Suppressor macrophage (primary cell): ENCODE measurements at regions not wholly inside any gene's neighbourhood (a gene's known extent, or its start where the extent isn't known, plus 50 kb on each side); places are given as distances from the start of the nearest gene placed in this dataset.

ENCODE experiments used
- DNase-seq, 4 experiments: peaks; one replicate each; pipeline ENCODE4 v3.0.0-alpha.2; 2020 to 2022

GRCh38 chr2:5842326-5842725, 150.1 kb downstream of the SOX11 start:
- no peak for DNase-seq

GRCh38 chr2:5845798-5846330, 153.7 kb downstream of the SOX11 start:
- no peak for DNase-seq

GRCh38 chr2:5846881-5847280, 154.7 kb downstream of the SOX11 start:
- DNase-seq, result no peak

- no peak for DNase-seq
Measured at GRCh38 chr2:5849562-5849961, 157.4 kb downstream of the SOX11 start.

- no peak for DNase-seq
Measured at GRCh38 chr2:5851410-5851809, 159.2 kb downstream of the SOX11 start.

GRCh38 chr2:5854797-5855196, 162.6 kb downstream of the SOX11 start:
- no peak for DNase-seq

GRCh38 chr2:5867056-5867455, 174.9 kb downstream of the SOX11 start:
- no peak for DNase-seq

- no peak for DNase-seq
Measured at GRCh38 chr2:5868931-5869330, 176.7 kb downstream of the SOX11 start.

GRCh38 chr2:5869936-5870335, 177.8 kb downstream of the SOX11 start:
- no peak for DNase-seq

- DNase-seq, result no peak
Measured at GRCh38 chr2:5877360-5877759, 185.2 kb downstream of the SOX11 start.

- no peak for DNase-seq
Measured at GRCh38 chr2:5885451-5886173, 193.4 kb downstream of the SOX11 start.

- no peak for DNase-seq
Measured at GRCh38 chr2:5886462-5886861, 194.3 kb downstream of the SOX11 start.

- DNase-seq, result no peak
Measured at GRCh38 chr2:5888126-5888525, 195.9 kb downstream of the SOX11 start.

- no peak for DNase-seq
Measured at GRCh38 chr2:5889519-5889918, 197.3 kb downstream of the SOX11 start.

- no peak for DNase-seq
Measured at GRCh38 chr2:5894355-5894754, 202.2 kb downstream of the SOX11 start.

- DNase-seq, result no peak
Measured at GRCh38 chr2:5895284-5895683, 203.1 kb downstream of the SOX11 start.

- DNase-seq, result no peak
Measured at GRCh38 chr2:5897249-5897648, 205.1 kb downstream of the SOX11 start.

GRCh38 chr2:5898667-5899066, 206.5 kb downstream of the SOX11 start:
- no peak for DNase-seq

- no peak for DNase-seq
Measured at GRCh38 chr2:5905661-5906060, 213.5 kb downstream of the SOX11 start.

- DNase-seq, result no peak
Measured at GRCh38 chr2:5908071-5908470, 215.9 kb downstream of the SOX11 start.

GRCh38 chr2:5911718-5912117, 219.5 kb downstream of the SOX11 start:
- no peak for DNase-seq

GRCh38 chr2:5913711-5914395, 221.7 kb downstream of the SOX11 start:
- no peak for DNase-seq

GRCh38 chr2:5914811-5915611, 222.8 kb downstream of the SOX11 start:
- DNase-seq, result no peak
